K562 (cell line): ENCODE measurements at regions not wholly inside any gene's neighbourhood (a gene's known extent, or its start where the extent isn't known, plus 50 kb on each side); places are given as distances from the start of the nearest gene placed in this dataset.

ENCODE experiments used
- ATAC-seq: fragments of 200-7000 bp; cut with Tn5 transposase; 3 replicates; pipeline ENCODE4 v1.9.1; 2020; ENCODE audit warnings: moderate library complexity
- BruUV-seq: library from RNA; stranded (reverse); fragments of 400-500 nt; replicated peaks from 2 replicates; lab custom pipeline; 2021; lab: Mats Ljungman, UMichigan
- CTCF ChIA-PET: fragments of 300-600 bp; formaldehyde crosslinking; extraction: SDS; loops from one replicate; lab custom pipeline; 2021; ENCODE audit warnings: low intra/inter-chr PET ratio; lab: Yijun Ruan, JAX
- POLR2A ChIA-PET: fragments of 300-600, 350-650 bp; sonication (Branson Sonifier 250); formaldehyde crosslinking; extraction: SDS; loops from one replicate; lab custom pipeline; 2021; ENCODE audit warnings: antibody characterized with exemption, inconsistent platforms; lab: Yijun Ruan, JAX
- DNase-seq, 4 experiments: peaks; one replicate each; pipeline versions ENCODE4 v3.0.0 to v3.0.0-alpha.2; 2011 to 2018; ENCODE audit warnings: low spot score in 3 of 4, mixed read lengths in 3 of 4; ENCODE audit errors: extremely low read depth in 1 of 4
- FAIRE-seq: peaks from 2 replicates; lab custom pipeline; 2011; peaks lifted over from hg19 to GRCh38; lab: Jason Lieb, UNC
- H2AFZ ChIP-seq: 2 replicates; pipeline ENCODE4 v1.6.0; 2011; ENCODE audit warnings: low read depth, low read length, control low read depth, inconsistent platforms
- H3K27ac ChIP-seq: fragments of 200-600 bp; 3 replicates; pipeline ENCODE4 v1.8.0; 2011; ENCODE audit warnings: low read depth, mild to moderate bottlenecking, control low read depth, inconsistent platforms, low read length, moderate library complexity, mixed read lengths; ENCODE audit errors: extremely low read depth
- H3K27me3 ChIP-seq, 2 experiments: fragments of 300-600 bp in 1 of 2; 2 replicates in 1 of 2; 3 replicates in 1 of 2; pipeline versions ENCODE4 v1.6.0 to v1.8.0; 2011; ENCODE audit warnings: inconsistent platforms in 2 of 2, low read length in 2 of 2, mild to moderate bottlenecking in 1 of 2, mixed read lengths in 1 of 2, moderate library complexity in 1 of 2; ENCODE audit not compliant: control insufficient read depth in 2 of 2, insufficient read depth in 2 of 2
- H3K36me3 ChIP-seq: fragments of 300-600 bp; 3 replicates; pipeline ENCODE4 v1.8.0; 2011; ENCODE audit warnings: mild to moderate bottlenecking, low read length, inconsistent platforms; ENCODE audit not compliant: control insufficient read depth, insufficient read depth
- H3K4me1 ChIP-seq, 2 experiments: fragments of 200-600 bp in 1 of 2; replicated peaks in 1 of 2; 2 replicates in 1 of 2; 3 replicates in 1 of 2; pipeline versions ENCODE4 v1.5.1 to v1.8.0; 2011; ENCODE audit warnings: inconsistent platforms in 2 of 2, low read length in 2 of 2, mild to moderate bottlenecking in 1 of 2, mixed read lengths in 1 of 2, moderate library complexity in 1 of 2; ENCODE audit not compliant: control insufficient read depth in 2 of 2, insufficient read depth in 2 of 2
- H3K4me2 ChIP-seq: 2 replicates; pipeline ENCODE4 v1.6.1; 2011; ENCODE audit warnings: low read length, control low read depth, inconsistent platforms, mixed read lengths; ENCODE audit not compliant: insufficient read depth
- H3K4me3 ChIP-seq: fragments of 200-600 bp; sonication (generic), shearing (Covaris generic); 2 replicates; pipeline ENCODE4 v1.5.1; 2016; ENCODE audit warnings: control low read depth, inconsistent platforms
- H3K79me2 ChIP-seq: fragments of 200-600 bp; 3 replicates; pipeline ENCODE4 v1.8.0; 2011; ENCODE audit warnings: low read length, inconsistent platforms; ENCODE audit not compliant: control insufficient read depth, insufficient read depth
- H3K9ac ChIP-seq, 2 experiments: 2 replicates each; pipeline versions ENCODE4 v1.6.0 to v1.6.1; 2011; ENCODE audit warnings: low read depth in 2 of 2, low read length in 2 of 2, control low read depth in 1 of 2, inconsistent platforms in 1 of 2, mild to moderate bottlenecking in 1 of 2, mixed read lengths in 1 of 2; ENCODE audit not compliant: insufficient read depth in 1 of 2
- H3K9me1 ChIP-seq: one replicate; pipeline ENCODE4 v1.6.0; 2011; ENCODE audit warnings: inconsistent platforms, mild to moderate bottlenecking, low read length, moderate library complexity; ENCODE audit not compliant: control insufficient read depth, insufficient read depth
- H3K9me3 ChIP-seq: replicated peaks from 2 replicates; pipeline ENCODE4 v1.5.1; 2011; ENCODE audit warnings: low read depth, low read length, inconsistent platforms; ENCODE audit not compliant: control insufficient read depth, insufficient read depth
- H4K20me1 ChIP-seq: replicated peaks from 2 replicates; pipeline ENCODE4 v1.6.1; 2011; ENCODE audit warnings: low read length, inconsistent platforms, mixed read lengths; ENCODE audit not compliant: control insufficient read depth, insufficient read depth
- BACH1 ChIP-seq: fragments of 200-800 bp; sonication (Bioruptor generic); IDR thresholded peaks from 2 replicates; pipeline ENCODE4 v1.6.1; 2016; ENCODE audit warnings: missing genetic modification characterization, missing compliant biosample characterization
- LARP7 ChIP-seq: fragments of 450-650 bp; IDR thresholded peaks from 2 replicates; pipeline ENCODE4 v1.6.1; 2016
- MAFK ChIP-seq: IDR thresholded peaks from 2 replicates; pipeline ENCODE4 v1.6.1; 2011; ENCODE audit warnings: low read length, improper control_type of control experiment
- PML ChIP-seq: IDR thresholded peaks from 2 replicates; pipeline ENCODE4 v1.6.1; 2012; ENCODE audit warnings: low read length, inconsistent platforms
- ZBTB26 ChIP-seq: fragments of 450-650 bp; formaldehyde crosslinking; IDR thresholded peaks from 2 replicates; pipeline ENCODE4 v1.4.0; 2022; ENCODE audit warnings: missing genetic modification characterization
- ZBTB43 ChIP-seq: sonication (generic); formaldehyde crosslinking; IDR thresholded peaks from 2 replicates; pipeline ENCODE4 v1.8.0; 2023; ENCODE audit warnings: mild to moderate bottlenecking, missing genetic modification reagents
- ZNF184 ChIP-seq: sonication (generic); formaldehyde crosslinking; IDR thresholded peaks from 2 replicates; pipeline ENCODE4 v1.5.0; 2020; ENCODE audit warnings: missing genetic modification reagents
- ZNF431 ChIP-seq: sonication (generic); formaldehyde crosslinking; IDR thresholded peaks from 2 replicates; pipeline ENCODE4 v1.8.0; 2022; ENCODE audit warnings: mild to moderate bottlenecking, missing genetic modification reagents
- WGBS: fragments of 100-300 bp; shearing (Covaris generic); methylation state at CpG from one replicate; pipeline ENCODE4 v1.1.6; 2016; ENCODE audit warnings: low coverage, mixed read lengths; ENCODE audit not compliant: insufficient coverage; ENCODE audit errors: missing lambda C conversion rate; 5-methylcytosine and 5-hydroxymethylcytosine counted together
- in situ Hi-C: fragments of 300-500 bp; cut with MboI; formaldehyde crosslinking; loops from 4 replicates; pipeline ENCODE4 v1.15.0; 2018; ENCODE audit warnings: inconsistent platforms, mixed read lengths
- intact Hi-C: fragments of 100-400 bp; cut with micrococcal nuclease; formaldehyde crosslinking; loops from 2 replicates; pipeline ENCODE4 v1.14.2; 2022

GRCh38 chr22:48873191-48873520 lies 954.5 kb downstream of the BRD1 start:
- WGBS, result 0% methylated on average over 3 of the region's 3 CpGs
- no peak for ATAC-seq

More at GRCh38 chr22:48873191-48873520, 954.5 kb downstream of the BRD1 start:
- no peak for FAIRE-seq
- Histone ChIP-seq H3K4me2 (no peak overlapping the region), H3K9me1 (no peaks in the 10 kb centered on the region), H3K9me3 (no peaks in the 10 kb centered on the region), H3K27me3 (no peaks in the 10 kb centered on the region), H3K36me3 (no peaks in the 10 kb centered on the region), H2AFZ (no peak overlapping the region), H3K27ac (no peak overlapping the region), H3K79me2 (no peaks in the 10 kb centered on the region), H3K4me1 (no peaks in the 10 kb centered on the region), H3K9ac (no peak overlapping the region)
- DNase-seq, result no peak
- POLR2A ChIA-PET, result interaction anchor here (0.7 kb wide), 1 partner anchor 434 kb away, joined by 3 read pairs; no protein-coding TSS in a partner anchor
- in situ Hi-C loops, result no loop called here
- CTCF ChIA-PET, result no interaction called here
- TF ChIP-seq MAFK (no peak), BACH1 (tag) (no peak), ZNF184 (no peak), ZNF431 (CRISPR knock-in tag) (no peak), LARP7 (no peak), PML (no peak), ZBTB43 (no peak), ZBTB26 (no peak)
- TF ChIP-seq, all 486 proteins: peak for 0
- no peak overlapping the region for H3K4me3 ChIP-seq
- BruUV-seq, result no TSS peak
- intact Hi-C loops, result no loop called here
- no peaks in the 10 kb centered on the region for H4K20me1 ChIP-seq
